Pons (tissue), 1 donor: ENCODE measurements at regions not wholly inside any gene's neighbourhood (a gene's known extent, or its start where the extent isn't known, plus 50 kb on each side); places are given as distances from the start of the nearest gene placed in this dataset.
"Not testable (repeated sequence)": the region's sequence is repeated elsewhere in the genome, so short reads cannot be mapped to it uniquely, and the experiment has no call there.

ENCODE experiments used
- DNase-seq: peaks from one replicate; pipeline ENCODE4 v3.0.0-alpha.2; 2016; ENCODE audit warnings: low spot score

DNA sequence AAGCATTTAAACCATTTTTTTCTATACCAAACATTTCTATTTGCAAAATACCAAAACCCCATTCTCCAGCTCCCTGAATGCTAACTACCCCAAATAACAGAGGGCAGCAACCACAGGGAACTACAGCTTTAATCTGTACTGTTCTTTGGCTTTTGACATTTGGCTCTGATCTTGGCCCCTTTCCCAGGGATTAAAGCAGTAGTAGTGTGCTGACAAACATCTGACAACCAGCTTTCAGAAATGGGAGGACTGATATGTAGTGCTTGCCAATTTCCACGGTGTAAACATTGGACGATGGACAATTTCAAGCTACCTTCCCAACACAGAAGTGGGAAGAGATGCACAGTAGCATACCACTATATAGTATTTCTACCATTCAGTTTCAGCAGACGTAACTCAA, 88.4 kb upstream of the TEAD1 start:
- DNase-seq: no peak

DNA sequence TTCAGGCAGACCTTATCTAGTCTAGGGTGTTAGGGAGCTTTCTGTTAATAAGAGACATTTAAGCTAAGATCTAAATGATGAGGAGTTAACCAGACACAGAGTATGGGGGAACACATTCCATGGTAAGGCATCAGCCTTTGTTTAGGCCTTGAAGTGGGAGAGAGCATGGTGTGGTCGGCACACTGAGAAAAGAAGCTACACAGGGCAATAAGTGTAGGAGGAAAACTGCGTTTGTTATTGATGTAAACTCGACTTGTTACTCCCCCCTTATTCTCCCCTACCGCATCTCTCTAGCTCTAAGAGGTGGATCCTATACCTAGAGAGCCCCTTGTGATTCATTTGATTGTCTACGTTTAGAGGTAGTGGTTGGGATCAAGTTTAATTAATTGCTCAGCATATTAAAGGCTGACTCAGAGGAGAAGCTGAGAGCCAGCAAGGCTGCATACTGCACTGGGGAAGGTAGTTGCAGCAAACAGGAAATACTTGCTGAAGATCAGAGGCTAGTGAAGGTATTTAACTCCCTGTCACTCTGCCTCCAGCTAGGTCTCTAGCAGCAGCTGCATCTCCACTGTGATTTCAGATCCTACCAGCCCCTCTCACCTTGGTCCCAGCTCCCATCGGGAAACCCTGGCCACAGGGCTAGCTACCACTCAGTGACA, 86.8 kb upstream of the TEAD1 start:
- no peak for DNase-seq

DNA sequence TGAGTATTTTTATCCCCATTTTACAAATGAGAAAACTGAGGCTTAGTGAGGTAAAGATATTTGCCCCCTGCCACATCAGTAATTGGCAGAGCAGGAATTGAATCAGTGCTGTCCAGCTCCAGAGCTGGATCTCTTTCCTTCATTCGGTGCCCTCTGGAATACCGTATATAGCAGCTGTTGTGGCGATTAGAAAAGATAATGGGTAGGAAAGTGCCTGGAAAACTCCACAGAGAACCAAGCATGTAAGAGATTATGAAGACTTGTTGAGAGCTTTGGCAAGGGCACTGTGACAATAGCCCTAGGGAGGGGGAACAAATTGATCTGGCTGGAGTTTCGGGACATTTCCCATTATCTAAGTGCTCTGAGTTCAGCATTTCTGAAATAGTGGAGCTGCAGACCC, 82.5 kb upstream of the TEAD1 start:
- peak; percentile 3 for DNase-seq

DNA sequence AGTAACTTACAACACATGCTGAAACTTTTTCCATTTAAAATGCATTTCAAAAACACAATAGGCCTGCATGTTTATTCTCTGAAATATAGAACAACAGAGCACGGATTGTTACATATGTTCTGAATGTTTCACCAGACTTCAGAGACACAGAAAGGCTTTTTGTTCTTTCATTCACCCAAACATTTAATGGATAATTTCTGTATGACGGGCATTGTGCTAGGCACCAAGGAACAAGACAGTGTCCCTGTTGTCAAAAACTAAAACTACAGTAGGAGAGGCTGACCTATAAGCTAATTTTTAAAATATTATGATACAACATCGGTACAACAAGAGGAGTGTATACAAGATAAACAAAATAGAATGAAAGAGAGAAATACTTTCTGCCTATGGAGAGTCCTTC, 81.9 kb upstream of the TEAD1 start:
- DNase-seq: peak; percentile 77

DNA sequence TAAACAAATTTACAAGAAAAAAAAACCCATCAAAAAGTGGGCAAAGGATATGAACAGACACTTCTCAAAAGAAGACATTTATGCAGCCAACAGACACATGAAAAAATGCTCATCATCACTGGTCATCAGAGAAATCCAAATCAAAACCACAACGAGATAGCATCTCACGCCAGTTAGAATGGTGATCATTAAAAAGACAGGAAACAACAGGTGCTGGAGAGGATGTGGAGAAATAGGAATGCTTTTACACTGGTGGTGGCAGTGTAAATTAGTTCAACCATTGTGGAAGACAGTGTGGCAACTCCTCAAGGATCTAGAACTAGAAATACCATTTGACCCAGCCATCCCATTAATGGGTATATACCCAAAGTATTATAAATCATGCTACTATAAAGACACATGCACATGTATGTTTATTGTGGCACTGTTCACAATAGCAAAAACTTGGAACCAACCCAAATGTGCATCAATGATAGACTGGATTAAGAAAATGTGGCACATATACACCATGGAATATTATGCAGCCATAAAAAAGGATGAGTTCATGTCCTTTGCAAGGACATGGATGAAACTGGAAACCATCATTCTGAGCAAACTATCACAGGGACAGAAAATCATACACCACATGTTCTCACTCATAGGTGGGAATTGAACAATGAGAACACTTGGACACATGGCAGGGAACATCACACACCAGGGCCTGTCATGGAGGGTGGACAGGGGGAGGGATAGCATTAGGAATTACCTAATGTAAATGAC, 79.0 kb upstream of the TEAD1 start:
- DNase-seq: not testable (repeated sequence)

DNA sequence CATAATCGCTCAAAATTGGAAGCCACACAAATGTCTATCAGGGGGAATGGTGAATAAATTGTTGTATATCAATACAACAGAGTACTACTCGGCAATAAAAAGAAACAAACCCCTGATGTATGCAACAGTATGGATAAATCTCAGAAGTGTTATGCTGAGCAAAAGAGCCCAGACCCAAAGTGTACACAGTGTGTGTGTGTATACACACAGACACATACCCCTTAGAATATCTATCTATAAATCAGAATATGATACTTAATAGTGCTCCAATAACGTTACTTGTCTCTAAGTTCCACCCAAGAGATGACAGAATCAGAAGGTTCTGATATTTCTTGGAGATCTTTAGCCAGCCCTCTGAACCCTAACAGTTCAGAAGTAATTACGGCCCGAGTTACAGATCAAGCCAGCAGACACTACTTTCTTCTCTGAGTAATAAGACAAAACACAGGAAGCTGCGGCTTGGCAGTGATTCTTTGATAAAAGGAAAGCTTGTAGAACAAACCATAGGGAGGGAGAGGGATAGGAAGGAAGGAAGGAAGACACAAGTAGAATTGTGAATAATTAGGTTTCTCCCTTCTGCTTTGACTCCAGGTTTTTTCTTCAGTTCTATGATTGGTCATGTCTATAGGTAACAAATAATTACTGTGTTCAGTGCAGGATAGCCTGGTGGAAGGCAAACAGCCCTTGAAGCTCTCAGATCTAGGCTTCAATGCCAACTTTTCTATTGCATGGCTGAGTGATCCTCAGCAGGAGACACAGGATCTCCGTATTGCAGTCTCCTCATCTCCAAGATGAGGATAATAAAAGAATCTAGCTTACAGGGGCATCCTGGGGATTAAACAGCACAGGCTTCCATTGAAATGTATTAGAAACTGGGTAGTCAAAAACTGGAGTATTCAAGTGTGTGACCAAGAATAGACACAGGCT, 75.6 kb upstream of the TEAD1 start:
- no peak for DNase-seq

DNA sequence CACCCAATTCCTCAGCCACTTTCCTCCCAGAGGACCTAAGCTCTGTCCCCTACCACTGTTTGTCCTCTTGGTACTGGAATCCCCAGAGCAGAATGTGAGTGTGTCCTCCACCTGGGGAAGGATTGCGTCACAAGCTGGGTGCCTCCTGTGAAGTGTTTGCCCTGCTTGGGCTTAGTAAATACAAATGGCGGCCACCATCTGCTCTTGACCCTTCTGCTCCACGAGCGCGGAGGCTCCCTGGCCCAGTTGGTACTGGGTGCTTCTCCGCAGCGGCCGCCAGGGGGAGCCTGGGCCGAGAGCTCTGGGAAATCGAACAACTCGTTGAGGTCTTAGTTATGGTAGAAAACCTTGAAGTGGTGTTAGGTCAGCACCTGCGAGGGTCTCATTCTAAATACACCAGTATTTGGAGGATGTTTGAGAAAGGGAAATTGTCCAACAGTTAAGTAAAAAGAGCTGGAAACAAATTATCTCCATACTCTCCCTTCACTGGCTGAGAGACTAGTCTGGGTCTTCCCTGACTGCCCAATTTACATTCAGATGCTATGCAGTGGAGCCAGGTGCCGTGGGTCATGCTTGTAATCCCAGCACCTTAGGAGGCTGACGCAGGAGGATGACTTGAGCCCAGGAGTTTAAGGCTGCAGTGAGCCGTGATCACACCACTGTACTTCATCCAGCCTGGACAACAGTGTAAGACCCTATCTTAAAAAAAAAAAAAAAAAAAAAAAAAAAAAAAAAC, 74.6 kb upstream of the TEAD1 start:
- DNase-seq: peak; percentile 12

DNA sequence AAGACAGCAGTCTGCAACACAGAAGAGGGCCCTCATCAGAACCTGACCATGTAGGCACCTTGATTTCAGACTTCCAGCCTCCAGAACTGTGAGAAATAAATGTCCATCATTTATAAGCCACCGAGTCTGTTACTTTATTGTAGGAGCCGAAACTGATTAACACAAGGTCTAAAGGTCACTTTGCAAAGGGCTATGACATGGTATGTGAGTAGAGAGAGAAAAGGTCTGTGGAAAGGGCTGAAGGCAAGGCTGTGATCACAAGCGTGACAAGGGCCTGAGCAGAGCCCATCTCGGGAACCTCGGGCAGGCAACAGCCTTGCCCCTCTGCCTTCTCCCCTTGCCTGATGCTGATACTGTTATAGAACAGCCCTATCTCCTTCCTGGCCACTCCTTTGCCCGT, 73.4 kb upstream of the TEAD1 start:
- no peak for DNase-seq

DNA sequence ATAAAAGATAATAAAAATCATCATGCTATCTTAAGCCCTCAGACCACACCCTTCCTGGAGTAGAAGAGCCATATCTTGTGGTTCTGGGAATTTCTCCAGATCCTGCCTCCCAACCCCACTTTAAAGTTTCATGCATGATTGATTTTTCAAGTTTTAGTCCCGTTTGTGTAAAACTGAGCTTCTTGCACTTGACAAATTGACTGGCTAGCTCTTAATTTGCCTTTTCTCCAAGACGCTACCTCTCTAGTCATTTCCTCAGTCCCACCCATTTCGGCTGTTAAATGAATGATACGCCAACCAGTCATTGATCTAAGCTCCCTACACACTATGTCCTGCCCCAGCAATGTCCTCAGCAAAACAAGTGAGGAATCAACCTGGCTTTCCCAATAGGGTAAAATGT, 71.8 kb upstream of the TEAD1 start:
- no peak for DNase-seq

DNA sequence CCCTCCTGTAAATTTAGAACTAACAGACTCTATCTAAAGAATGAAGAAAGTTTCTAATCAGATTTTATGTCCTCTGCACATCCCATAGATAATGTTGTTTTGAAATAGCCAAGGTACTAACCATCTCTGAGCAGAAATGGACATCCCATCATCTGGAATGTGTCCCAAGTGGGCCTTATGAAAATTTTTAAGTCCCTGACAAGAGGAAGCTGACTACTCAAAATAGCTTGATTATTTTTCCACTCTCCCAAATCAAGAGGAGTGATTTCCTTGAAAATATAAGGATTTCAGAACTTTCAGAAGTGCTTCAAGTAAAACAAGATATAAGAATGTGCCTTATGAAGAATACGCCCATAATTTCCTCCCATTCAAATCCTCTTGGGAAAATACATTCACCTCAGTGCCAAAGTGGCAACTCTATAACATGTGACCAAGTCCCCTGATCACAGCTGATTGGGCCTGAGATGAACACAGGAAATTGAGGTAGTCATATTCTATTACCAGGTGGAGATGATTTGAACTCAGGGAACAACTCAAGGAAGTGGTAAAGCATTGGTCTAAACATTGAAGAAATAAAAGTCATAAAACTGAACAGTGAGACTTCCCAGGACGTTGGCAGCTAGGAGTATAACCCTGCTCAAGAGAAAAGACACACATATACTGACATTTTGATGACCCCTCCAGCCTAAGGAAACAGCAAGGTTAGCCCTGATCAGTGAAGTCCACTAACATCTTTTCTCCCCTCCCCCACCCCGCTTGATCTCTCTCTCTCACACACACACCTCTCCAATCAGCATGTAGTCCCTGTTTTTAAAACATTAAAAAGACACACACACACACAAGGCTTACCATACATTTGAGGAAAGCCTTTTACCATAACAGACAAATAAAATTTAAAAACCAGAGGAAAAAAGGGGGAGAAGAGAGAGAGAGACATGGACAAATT, 70.8 kb upstream of the TEAD1 start:
- DNase-seq: no peak

DNA sequence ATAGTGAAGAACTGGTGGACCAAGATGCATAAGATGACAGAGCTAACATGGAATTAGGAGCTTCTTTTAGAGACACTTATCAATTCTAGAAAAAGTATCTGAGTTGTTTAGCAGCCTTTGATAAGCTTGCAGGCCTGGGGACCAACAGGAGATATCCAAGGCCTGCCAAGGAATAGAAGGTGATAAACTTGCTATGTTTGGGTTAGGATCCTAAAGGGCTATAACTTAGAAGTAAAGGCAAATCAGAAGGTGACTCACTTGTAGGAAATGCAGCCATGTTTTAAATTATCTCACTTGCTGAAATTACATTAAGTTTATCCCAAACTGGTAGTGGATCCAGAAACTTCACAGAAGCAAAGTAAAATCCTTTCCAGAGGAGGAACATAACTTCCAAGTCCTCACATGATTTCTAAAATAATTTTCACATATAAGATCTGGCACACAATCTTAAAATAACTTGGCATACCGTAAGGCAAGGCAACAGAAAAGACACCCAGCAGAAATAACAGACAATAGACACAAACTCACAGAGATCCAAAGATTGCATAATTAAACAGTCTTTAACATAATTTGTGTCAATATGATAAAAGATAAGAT, 69.6 kb upstream of the TEAD1 start:
- no peak for DNase-seq

DNA sequence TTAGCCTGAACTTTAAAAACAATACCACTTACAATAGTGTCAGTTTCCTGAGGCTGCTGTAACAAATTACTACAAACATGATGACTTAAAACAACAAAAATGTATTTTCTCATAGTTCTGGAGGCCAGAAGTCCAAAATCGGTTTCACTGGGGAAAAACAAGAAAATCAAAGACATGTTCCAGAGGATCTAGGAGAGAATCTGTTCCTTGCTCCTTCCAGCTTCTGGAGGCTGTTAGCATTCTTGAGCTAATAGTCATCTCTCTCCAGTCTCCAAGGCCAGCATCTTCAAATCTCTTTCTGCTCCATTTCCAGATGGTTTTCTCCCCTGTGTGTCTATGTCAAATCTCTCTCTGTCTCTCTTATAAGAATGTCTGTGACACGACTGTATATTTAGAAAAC, 67.6 kb upstream of the TEAD1 start:
- no peak for DNase-seq

DNA sequence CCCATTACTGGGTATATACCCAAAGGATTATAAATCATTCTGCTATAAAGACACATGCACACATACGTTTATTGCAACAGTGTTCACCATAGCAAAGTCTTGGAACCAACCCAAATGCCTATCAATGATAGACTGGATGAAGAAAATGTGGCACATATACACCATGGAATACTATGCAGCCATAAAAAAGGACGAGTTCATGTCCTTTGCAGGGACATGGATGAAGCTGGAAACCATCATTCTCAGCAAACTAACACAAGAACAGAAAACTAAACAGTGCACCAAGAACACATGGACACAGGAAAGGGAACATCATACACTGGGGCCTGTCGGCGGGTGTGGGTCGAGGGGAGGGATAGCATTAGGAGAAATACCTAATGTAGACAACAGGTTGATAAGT, 65.5 kb upstream of the TEAD1 start:
- not testable (repeated sequence) for DNase-seq

DNA sequence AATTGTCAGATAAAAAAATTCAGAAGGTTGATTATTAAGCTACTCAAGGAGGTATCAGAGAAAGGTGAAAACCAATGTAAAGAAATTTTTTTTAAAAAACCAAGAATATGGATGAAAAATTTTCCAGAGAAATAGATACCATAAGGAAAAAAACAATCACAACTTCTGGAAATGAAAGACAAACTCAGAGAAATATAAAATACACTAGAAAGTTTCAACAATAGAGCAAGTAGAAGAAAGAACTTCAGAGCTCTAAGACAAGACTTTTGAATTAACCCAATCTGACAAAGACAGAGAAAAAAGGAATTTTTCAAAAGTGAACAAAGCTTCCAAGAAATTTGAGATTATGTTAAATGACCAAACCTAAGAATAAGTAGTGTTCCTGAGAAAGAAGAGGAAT, 62.9 kb upstream of the TEAD1 start:
- DNase-seq: no peak

DNA sequence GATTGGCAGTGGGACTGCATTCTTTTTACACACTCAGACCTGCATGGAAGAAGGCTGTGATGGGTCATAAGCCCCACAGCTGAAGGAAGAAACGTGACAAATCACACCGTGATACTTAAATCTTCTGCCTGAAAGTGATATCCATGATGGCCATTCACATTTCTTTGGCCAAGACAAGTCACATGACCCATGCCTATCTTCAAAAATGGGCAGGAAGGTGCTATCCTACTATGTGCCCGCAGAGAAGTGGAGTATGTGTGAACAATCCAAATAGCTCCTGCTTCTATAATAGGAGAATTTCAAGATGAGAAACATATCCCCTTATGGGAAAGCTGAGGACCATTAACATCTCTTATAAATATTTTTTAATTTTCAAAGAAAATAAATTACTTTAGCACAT, 56.6 kb upstream of the TEAD1 start:
- no peak for DNase-seq

DNA sequence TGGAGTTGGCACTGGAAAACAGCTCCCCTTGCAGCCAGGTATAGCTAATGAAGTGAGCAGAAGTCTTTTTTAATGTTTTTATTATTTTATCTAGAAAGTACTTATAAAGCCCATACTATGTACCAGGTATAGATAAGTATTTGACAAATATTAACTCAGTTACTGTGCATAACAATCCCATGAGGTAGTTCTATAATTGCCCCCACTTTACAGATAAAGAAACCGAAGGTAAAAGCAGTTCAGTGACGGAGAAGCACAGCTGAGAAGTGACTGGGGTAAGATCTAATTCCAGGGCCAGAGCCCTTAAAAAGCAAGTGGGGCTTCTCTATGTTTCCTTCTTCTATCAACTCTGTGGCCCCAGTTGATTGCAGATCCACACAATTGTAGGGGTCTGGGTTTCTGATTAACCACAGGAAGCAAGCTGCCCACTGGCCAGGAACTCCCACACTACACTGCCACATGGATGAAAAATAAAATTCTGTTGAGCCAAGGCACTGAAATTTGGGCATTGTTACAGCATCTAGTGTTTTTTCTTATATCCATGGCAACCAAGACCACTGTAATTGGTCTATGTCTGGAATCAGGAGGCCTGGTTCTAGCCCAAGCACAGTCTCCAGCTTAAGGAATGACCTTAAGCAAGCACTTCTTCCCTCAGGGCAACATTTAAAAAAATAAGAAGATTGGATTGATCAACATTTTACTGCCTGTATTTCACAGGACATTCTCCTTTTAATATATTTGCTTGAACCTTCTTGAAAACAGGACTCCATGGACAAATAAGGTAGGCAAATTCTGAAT, 55.3 kb upstream of the TEAD1 start:
- DNase-seq: no peak

DNA sequence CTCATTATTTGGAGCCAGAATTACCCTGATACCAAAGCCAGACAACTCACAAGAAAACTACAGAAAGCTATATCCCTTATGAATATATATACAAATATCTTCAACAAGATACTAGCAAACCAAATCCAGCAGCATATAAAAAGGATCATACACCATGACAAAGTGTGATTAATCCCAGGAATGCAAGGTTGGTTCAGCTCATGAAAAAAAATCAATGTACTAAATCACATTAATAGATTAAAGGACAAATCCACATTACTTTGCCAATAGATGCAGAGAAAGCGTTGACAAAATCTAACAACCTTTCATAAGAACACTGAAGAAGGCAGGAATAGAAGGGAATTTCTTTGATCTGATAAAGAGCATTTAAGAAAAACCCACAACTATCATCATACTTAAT, 50.4 kb upstream of the TEAD1 start:
- DNase-seq: no peak
